CD4-positive, alpha-beta T cell treated with Interleukin-15 for 1 hour (primary cell): ENCODE measurements at regions not wholly inside any gene's neighbourhood (a gene's known extent, or its start where the extent isn't known, plus 50 kb on each side); places are given as distances from the start of the nearest gene placed in this dataset.
"Not testable (repeated sequence)": the region's sequence is repeated elsewhere in the genome, so short reads cannot be mapped to it uniquely, and the experiment has no call there.

Source experiments
- DNase-seq: peaks from one replicate; pipeline ENCODE4 v3.0.0-alpha.2; 2020

GRCh38 chr11:134504146-134504905 is 92.3 kb upstream of the B3GAT1 start:
- DNase-seq, result no peak

GRCh38 chr11:134503596-134503995 is 91.6 kb upstream of the B3GAT1 start:
- no peak for DNase-seq

- DNase-seq, result no peak
Observed at GRCh38 chr11:134503100-134503499, 91.1 kb upstream of the B3GAT1 start.

- no peak for DNase-seq
Observed at GRCh38 chr11:134502153-134502550, 90.1 kb upstream of the B3GAT1 start.

DNA sequence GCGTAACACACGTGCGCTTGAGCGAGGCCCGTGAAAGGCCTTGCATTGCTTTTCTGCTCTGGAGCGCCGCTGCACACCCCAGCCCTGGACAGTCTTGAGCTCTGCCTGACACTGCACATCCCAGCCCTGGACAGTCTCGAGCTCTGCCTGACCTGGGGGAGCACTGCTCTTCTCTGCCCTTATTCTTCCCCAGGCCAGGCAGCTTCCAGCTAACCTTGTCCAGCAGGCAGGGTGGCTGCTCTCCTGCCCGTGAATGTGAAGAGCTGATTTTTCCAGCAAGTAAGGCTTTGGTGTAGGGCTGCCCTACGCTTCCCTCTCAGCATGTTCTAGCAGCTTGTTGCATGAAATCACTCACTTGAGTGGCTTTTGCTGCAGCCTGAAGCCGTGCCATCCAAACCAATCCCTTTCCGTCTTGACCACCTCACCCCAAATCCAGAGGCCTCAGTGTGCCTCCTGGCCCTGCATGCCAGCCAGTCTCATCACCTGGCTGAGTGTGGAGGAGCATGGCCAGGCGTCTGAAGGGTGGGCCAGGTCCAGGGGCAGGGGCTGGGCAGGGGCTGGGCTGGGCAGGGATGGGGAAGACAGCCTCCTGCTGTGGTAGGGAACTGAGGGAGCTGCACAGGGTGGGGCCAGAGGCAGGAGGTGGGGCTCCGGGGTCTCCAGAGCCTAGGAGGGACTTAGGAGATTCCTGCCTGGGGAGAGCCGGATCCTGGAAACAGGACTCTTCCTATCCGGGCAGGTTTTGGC is 89.5 kb upstream of the B3GAT1 start:
- no peak for DNase-seq

- no peak for DNase-seq
Observed at GRCh38 chr11:134500621-134501020, 88.6 kb upstream of the B3GAT1 start.

DNA sequence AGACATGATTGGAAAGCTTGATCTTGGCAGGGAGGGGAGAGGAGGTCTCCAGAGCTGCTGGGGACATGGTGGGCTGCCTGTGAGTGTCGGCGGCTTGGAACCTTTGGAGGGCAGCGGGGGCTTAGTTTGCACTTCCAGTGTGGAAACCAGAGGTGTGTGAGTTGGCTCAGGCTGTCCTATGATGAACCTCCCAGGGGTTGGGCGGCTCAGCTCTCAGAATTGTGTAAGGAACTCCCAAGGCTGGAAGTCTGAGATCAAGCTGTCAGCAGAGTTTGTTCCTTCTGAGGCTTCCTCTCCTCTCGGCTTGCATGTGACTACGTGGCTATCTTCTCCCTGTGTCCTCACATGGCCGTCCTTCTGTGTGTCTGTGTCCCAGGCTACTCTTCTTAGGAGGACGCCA is 87.9 kb upstream of the B3GAT1 start:
- no peak for DNase-seq

- peak; percentile 8 for DNase-seq
Observed at GRCh38 chr11:134498326-134499139, 86.5 kb upstream of the B3GAT1 start.

- no peak for DNase-seq
Observed at GRCh38 chr11:134497586-134497985, 85.5 kb upstream of the B3GAT1 start.

GRCh38 chr11:134496058-134496457 is 84.0 kb upstream of the B3GAT1 start:
- DNase-seq, result not testable (repeated sequence)

- not testable (repeated sequence) for DNase-seq
Observed at GRCh38 chr11:134494395-134494794, 82.4 kb upstream of the B3GAT1 start.

- DNase-seq, result not testable (repeated sequence)
Observed at GRCh38 chr11:134492411-134492810, 80.4 kb upstream of the B3GAT1 start.

- DNase-seq, result peak; percentile 7
Observed at GRCh38 chr11:134489728-134490127, 77.7 kb upstream of the B3GAT1 start.

DNA sequence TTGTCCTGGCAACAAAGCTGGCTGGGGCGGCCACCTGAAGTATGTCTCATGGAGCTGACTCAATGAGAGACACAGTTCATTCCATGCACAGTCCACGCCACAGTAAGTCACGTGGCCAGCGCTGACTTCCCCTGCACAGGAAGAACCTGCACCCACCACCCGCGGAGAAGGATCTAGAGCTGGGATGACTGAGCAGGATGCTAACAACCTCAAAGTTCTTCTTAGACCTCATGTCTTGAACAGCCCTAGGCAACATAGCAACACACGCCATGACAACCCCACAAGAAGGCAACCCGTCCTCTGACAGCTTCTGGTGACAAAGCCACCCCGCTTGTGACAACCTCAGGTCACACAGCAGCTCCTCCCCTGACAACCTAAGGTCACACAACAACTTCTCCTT is 76.9 kb upstream of the B3GAT1 start:
- DNase-seq, result no peak

DNA sequence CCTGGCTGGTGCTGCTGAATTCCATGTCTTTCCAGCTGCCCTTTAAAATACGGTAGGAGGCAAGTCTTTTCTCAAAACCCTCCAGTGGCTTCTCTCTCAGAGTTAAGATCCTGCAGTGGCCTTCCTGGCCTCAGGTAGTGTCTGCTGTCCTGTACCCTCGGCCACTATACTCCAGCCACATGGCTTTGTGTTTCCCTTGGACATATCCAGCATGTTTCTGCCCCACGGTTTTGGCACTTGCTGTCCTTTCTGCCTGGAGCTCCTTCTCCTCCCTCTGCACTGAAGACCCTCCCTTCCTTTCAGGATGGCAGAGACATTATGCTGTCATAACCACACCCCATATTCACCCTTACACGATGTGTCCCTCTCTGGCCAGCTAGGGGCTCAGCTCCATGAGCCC is 76.5 kb upstream of the B3GAT1 start:
- no peak for DNase-seq

DNA sequence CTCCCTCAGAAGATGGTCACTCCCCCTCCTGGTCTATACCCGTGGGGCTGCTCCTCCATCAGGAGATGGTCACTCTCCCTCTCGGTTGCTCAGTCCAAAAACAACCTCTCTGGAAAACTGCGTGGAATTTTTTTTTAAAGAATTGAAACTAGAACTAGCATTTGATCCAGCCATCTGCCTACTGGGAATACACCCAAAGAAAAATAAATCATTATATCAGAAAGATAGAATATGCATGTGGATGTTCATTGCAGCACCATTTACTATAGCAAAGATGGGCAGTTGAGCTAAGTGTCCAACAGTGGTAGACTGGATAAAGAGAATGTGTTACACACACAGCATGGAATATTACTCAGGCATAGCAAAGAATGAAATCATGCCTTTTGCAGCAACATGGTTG is 75.7 kb upstream of the B3GAT1 start:
- no peak for DNase-seq

GRCh38 chr11:134486704-134487103 is 74.7 kb upstream of the B3GAT1 start:
- no peak for DNase-seq

DNA sequence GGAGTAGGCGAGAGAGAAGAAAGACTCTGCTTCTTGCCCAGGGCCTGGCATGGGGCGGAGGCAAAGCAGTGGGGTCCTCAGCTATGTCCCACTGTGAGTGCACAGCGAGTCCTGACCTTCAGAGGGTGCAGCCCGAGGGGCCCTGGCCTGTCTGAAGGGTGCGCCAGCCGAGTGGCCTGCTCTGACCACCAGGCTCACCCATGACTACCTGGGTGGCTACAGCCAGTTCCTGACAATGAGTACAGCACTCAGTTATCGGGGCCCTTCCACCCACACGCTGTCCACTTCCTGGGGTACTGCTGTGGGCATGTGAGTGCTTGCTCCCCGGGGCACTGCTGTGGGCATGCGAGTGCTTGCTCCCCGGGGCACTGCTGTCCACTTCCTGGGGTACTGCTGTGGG is 74.1 kb upstream of the B3GAT1 start:
- no peak for DNase-seq

DNA sequence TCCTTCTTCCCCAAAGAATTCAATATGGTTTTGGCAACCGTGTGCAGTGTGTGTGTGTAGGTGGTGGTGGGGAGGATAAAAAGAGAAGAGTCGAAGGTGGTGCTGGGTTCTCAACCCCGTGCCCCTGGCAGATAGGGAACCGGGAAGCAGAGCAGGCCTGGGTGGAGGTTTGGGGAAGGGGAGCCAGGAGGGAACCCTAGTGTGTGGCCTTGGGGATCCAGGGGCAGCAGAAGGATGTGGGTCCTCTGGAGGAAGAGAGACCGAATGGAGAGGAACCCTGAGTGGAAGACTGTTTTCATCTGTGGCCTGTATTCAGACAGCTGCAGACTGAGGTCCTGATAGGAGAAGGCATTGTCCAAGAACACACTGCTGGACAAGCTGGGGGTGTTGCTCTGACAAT is 73.3 kb upstream of the B3GAT1 start:
- no peak for DNase-seq

DNA sequence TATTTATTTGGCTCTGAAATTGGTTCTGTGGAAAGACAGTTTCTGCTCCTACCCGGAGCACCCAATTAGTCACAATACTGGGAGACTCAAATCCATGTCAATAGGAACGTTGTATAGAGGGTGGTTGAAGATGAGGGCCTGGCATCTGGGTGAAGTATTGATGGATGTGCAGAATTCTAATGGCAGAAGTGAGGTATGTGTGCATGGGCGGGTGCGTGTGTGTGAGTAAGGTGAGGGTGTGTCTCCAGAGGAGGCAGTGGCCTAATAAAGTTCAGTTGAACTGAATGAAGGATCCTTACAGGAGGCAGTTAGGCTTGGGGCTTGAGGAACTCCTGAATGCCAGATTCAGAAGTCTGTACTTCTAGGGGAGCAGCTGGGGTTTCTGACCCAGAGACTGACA is 71.8 kb upstream of the B3GAT1 start:
- no peak for DNase-seq

- DNase-seq, result no peak
Observed at GRCh38 chr11:134483291-134483690, 71.2 kb upstream of the B3GAT1 start.

DNA sequence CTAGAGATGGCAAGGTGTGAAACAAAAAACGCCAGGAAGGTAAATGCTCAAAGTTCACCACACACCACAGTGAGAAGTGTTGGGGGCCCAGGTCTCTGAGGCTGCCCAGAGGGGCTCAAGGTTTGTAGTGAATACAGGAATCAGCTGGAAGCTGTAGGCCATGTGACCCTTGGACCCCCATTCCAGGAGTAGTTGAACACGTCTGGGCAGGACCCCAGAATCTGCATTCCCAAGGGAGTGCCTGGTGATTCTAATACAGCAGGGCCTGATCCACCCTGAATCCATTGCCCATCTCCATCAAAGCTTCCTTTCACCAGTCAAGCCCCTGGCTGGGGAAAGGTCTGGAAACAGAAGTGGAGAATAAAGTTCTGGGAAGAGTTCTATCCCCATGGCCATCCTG is 70.8 kb upstream of the B3GAT1 start:
- no peak for DNase-seq

GRCh38 chr11:134481933-134482527 is 70.0 kb upstream of the B3GAT1 start:
- DNase-seq, result no peak
